ENCODE measurements at regions not wholly inside any gene's neighbourhood (a gene's known extent, or its start where the extent isn't known, plus 50 kb on each side); places are given as distances from the start of the nearest gene placed in this dataset.

GRCh38 chr2:207469451-207469850 is 60.3 kb upstream of the CREB1 start:
- peaks cover 33% of the 10 kb centered on the region for H3K4me1 Mint-ChIP-seq (ENCODE audit: low read depth, unreplicated experiment)
- H3K27me3 Mint-ChIP-seq (ENCODE audit: low read depth, unreplicated experiment) = no peaks in the 10 kb centered on the region
- Histone ChIP-seq H3K36me3 (ENCODE audit: insufficient read depth, low read length) (no peaks in the 10 kb centered on the region), H3K9me3 (ENCODE audit: insufficient read depth, low read depth, low read length) (no peaks in the 10 kb centered on the region), H3K27me3 (ENCODE audit: insufficient read depth, low read length) (no peaks in the 10 kb centered on the region), H3K9ac (ENCODE audit: low read length) (no peak overlapping the region), H4K20me1 (ENCODE audit: insufficient read depth, low read length) (no peaks in the 10 kb centered on the region), H3K4me1 (ENCODE audit: insufficient read depth, low read length) (peaks cover 21% of the 10 kb centered on the region), H3K79me2 (ENCODE audit: insufficient read depth, low read length) (no peaks in the 10 kb centered on the region), H3K4me3 (ENCODE audit: insufficient read depth, low read depth, low read length) (no peak overlapping the region), H3K4me2 (ENCODE audit: low read length) (no peak overlapping the region), H2AFZ (ENCODE audit: low read depth, low read length) (no peak overlapping the region), H3K27ac (ENCODE audit: low read depth, low read length) (no peak overlapping the region)
- H3K36me3 Mint-ChIP-seq (ENCODE audit: low read depth, unreplicated experiment) = no peaks in the 10 kb centered on the region
- FAIRE-seq (no peak), DNase-seq (ENCODE audit: low read depth) (no peak)
- peaks cover 5% of the 10 kb centered on the region for H3K9me3 Mint-ChIP-seq (ENCODE audit: unreplicated experiment)
- H3K27ac Mint-ChIP-seq (ENCODE audit: unreplicated experiment) = no peak overlapping the region
- no peak for TF ChIP-seq CTCF (IDR thresholded peaks at IDR 0.05; ENCODE audit: insufficient read depth, low read depth, low read length)
- H3K4me3 Mint-ChIP-seq (ENCODE audit: unreplicated experiment) = no peak overlapping the region

GRCh38 chr2:207469943-207470729 is 59.6 kb upstream of the CREB1 start:
- no peak overlapping the region for H3K27ac ChIP-seq (ENCODE audit: low read depth, low read length)

More at GRCh38 chr2:207469943-207470729, 59.6 kb upstream of the CREB1 start:
- TF ChIP-seq CTCF (IDR thresholded peaks at IDR 0.05; ENCODE audit: insufficient read depth, low read depth, low read length) (no peak), EZH2 (IDR thresholded peaks at IDR 0.05; ENCODE audit: insufficient read depth, low read length) (no peak)
- Histone ChIP-seq H3K9me3 (ENCODE audit: insufficient read depth, low read depth, low read length) (no peaks in the 10 kb centered on the region), H3K79me2 (ENCODE audit: insufficient read depth, low read length) (no peaks in the 10 kb centered on the region), H3K9ac (ENCODE audit: low read length) (no peak overlapping the region), H3K27me3 (ENCODE audit: insufficient read depth, low read length) (no peaks in the 10 kb centered on the region), H3K4me3 (ENCODE audit: insufficient read depth, low read depth, low read length) (no peak overlapping the region), H3K4me2 (ENCODE audit: low read length) (no peak overlapping the region), H2AFZ (ENCODE audit: low read depth, low read length) (no peak overlapping the region), H3K36me3 (ENCODE audit: insufficient read depth, low read length) (no peaks in the 10 kb centered on the region), H3K4me1 (ENCODE audit: insufficient read depth, low read length) (peaks cover 21% of the 10 kb centered on the region), H4K20me1 (ENCODE audit: insufficient read depth, low read length) (no peaks in the 10 kb centered on the region)
- Mint-ChIP-seq H3K27ac (ENCODE audit: unreplicated experiment) (no peak overlapping the region), H3K27me3 (ENCODE audit: low read depth, unreplicated experiment) (no peaks in the 10 kb centered on the region), H3K9me3 (ENCODE audit: unreplicated experiment) (peaks cover 5% of the 10 kb centered on the region), H3K36me3 (ENCODE audit: low read depth, unreplicated experiment) (no peaks in the 10 kb centered on the region), H3K4me1 (ENCODE audit: low read depth, unreplicated experiment) (peaks cover 36% of the 10 kb centered on the region), H3K4me3 (ENCODE audit: unreplicated experiment) (no peak overlapping the region)
- FAIRE-seq (no peak), DNase-seq (ENCODE audit: low read depth) (no peak)
